HL-60 (cell line): ENCODE measurements at regions not wholly inside any gene's neighbourhood (a gene's known extent, or its start where the extent isn't known, plus 50 kb on each side); places are given as distances from the start of the nearest gene placed in this dataset.

Experiments used
- GABPA ChIP-seq: IDR thresholded peaks from 2 replicates; pipeline ENCODE4 v1.6.1; 2012; ENCODE audit warnings: low read depth
- POLR2AphosphoS5 ChIP-seq: IDR thresholded peaks from 2 replicates; pipeline ENCODE4 v1.6.1; 2012; ENCODE audit warnings: low read depth
- TF ChIP-seq, protein P1 (sequence below): IDR thresholded peaks from one replicate; pipeline ENCODE4 v1.5.1; 2011; ENCODE audit warnings: low read length, control low read depth, inconsistent platforms; ENCODE audit not compliant: insufficient read depth
- TF ChIP-seq, protein P2 (sequence below): IDR thresholded peaks from 2 replicates; pipeline ENCODE4 v1.6.1; 2012; ENCODE audit warnings: low read depth; ENCODE audit not compliant: insufficient replicate concordance

GRCh38 chr3:184645336-184645735 lies 66.5 kb downstream of the MAGEF1 start:
- TF ChIP-seq, protein P1, sequence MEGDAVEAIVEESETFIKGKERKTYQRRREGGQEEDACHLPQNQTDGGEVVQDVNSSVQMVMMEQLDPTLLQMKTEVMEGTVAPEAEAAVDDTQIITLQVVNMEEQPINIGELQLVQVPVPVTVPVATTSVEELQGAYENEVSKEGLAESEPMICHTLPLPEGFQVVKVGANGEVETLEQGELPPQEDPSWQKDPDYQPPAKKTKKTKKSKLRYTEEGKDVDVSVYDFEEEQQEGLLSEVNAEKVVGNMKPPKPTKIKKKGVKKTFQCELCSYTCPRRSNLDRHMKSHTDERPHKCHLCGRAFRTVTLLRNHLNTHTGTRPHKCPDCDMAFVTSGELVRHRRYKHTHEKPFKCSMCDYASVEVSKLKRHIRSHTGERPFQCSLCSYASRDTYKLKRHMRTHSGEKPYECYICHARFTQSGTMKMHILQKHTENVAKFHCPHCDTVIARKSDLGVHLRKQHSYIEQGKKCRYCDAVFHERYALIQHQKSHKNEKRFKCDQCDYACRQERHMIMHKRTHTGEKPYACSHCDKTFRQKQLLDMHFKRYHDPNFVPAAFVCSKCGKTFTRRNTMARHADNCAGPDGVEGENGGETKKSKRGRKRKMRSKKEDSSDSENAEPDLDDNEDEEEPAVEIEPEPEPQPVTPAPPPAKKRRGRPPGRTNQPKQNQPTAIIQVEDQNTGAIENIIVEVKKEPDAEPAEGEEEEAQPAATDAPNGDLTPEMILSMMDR = no peak
- no peak for TF ChIP-seq POLR2AphosphoS5
- no peak for TF ChIP-seq GABPA
- TF ChIP-seq, protein P2, sequence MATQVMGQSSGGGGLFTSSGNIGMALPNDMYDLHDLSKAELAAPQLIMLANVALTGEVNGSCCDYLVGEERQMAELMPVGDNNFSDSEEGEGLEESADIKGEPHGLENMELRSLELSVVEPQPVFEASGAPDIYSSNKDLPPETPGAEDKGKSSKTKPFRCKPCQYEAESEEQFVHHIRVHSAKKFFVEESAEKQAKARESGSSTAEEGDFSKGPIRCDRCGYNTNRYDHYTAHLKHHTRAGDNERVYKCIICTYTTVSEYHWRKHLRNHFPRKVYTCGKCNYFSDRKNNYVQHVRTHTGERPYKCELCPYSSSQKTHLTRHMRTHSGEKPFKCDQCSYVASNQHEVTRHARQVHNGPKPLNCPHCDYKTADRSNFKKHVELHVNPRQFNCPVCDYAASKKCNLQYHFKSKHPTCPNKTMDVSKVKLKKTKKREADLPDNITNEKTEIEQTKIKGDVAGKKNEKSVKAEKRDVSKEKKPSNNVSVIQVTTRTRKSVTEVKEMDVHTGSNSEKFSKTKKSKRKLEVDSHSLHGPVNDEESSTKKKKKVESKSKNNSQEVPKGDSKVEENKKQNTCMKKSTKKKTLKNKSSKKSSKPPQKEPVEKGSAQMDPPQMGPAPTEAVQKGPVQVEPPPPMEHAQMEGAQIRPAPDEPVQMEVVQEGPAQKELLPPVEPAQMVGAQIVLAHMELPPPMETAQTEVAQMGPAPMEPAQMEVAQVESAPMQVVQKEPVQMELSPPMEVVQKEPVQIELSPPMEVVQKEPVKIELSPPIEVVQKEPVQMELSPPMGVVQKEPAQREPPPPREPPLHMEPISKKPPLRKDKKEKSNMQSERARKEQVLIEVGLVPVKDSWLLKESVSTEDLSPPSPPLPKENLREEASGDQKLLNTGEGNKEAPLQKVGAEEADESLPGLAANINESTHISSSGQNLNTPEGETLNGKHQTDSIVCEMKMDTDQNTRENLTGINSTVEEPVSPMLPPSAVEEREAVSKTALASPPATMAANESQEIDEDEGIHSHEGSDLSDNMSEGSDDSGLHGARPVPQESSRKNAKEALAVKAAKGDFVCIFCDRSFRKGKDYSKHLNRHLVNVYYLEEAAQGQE = no peak
